ENCODE measurements at regions not wholly inside any gene's neighbourhood (a gene's known extent, or its start where the extent isn't known, plus 50 kb on each side); places are given as distances from the start of the nearest gene placed in this dataset.

DNA sequence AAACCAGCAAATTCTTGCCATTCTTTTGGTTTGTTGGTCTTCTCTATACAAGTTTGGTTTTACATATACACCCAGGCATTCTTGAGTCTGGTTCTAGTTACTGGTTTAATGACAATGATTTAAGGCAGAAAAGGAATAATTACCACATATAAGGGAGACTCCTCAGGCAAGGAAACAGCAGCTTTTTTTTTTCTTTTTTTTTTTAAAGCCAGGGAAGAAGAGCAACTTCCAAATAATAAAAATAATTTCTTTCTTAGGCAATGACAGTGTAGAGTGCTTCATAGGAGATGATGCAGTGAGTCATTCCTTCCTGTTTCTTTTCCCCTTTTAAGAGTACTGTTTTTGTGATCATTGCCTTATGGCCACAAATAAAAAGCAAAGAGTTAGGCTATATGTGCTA, 289.7 kb downstream of the DKK2 start:
- no peaks in the 10 kb centered on the region for H3K27me3 ChIP-seq (ENCODE audit: low read depth)
- DNase-seq (no peak), ATAC-seq (no peak)
- no peaks in the 10 kb centered on the region for H3K9me3 ChIP-seq
- H3K36me3 ChIP-seq = no peaks in the 10 kb centered on the region
- H3K4me1 ChIP-seq = no peaks in the 10 kb centered on the region
- intact Hi-C loops (cut with DNase I) = no loop called here
- H3K4me3 ChIP-seq = no peak overlapping the region
- no peak for TF ChIP-seq CTCF (IDR thresholded peaks at IDR 0.05)
- H3K27ac ChIP-seq = no peak overlapping the region

GRCh38 chr4:106738121-106738520, 298.0 kb downstream of the DKK2 start:
- Histone ChIP-seq H3K9me3 (no peaks in the 10 kb centered on the region), H3K4me3 (no peak overlapping the region), H3K36me3 (no peaks in the 10 kb centered on the region), H3K27ac (no peak overlapping the region), H3K4me1 (no peaks in the 10 kb centered on the region), H3K27me3 (ENCODE audit: low read depth) (no peaks in the 10 kb centered on the region)
- ATAC-seq (no peak), DNase-seq (no peak)
- intact Hi-C loops (cut with DNase I) = no loop called here
- no peak for TF ChIP-seq CTCF (IDR thresholded peaks at IDR 0.05)

GRCh38 chr4:106718548-106718947, 317.6 kb downstream of the DKK2 start:
- Histone ChIP-seq H3K9me3 (no peaks in the 10 kb centered on the region), H3K27me3 (ENCODE audit: low read depth) (no peaks in the 10 kb centered on the region), H3K4me1 (no peaks in the 10 kb centered on the region), H3K27ac (no peak overlapping the region), H3K4me3 (no peak overlapping the region), H3K36me3 (no peaks in the 10 kb centered on the region)
- DNase-seq (no peak), ATAC-seq (no peak)
- no peak for TF ChIP-seq CTCF (IDR thresholded peaks at IDR 0.05)
- intact Hi-C loops (cut with DNase I) = no loop called here

DNA sequence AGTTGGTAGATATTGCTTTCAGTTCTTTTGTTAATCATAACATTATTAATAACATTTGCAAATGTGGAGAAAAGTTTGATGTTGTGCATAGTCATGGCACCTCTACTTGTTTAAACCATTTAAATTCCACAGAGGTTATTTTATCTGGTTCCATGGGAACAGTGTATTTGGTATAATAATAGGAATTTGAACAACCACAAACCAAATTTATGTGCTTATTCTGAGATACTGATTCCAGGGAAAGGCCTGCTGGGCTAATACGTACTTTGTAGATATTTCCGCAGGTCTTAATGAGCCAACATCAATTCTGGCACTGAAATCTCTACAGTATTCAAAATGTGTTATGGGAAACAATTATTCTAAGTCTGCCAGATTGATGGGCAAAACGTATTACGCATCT, 319.0 kb downstream of the DKK2 start:
- no peaks in the 10 kb centered on the region for H3K4me1 ChIP-seq
- no peak for TF ChIP-seq CTCF (IDR thresholded peaks at IDR 0.05)
- no peak for ATAC-seq
- intact Hi-C loops (cut with DNase I) = no loop called here
- no peaks in the 10 kb centered on the region for H3K9me3 ChIP-seq
- H3K4me3 ChIP-seq = no peak overlapping the region
- no peak for DNase-seq
- H3K36me3 ChIP-seq = no peaks in the 10 kb centered on the region
- H3K27me3 ChIP-seq (ENCODE audit: low read depth) = no peaks in the 10 kb centered on the region
- H3K27ac ChIP-seq = no peak overlapping the region

GRCh38 chr4:106715825-106716224, 320.3 kb downstream of the DKK2 start:
- TF ChIP-seq CTCF (IDR thresholded peaks at IDR 0.05) = no peak
- ATAC-seq (no peak), DNase-seq (no peak)
- no peaks in the 10 kb centered on the region for H3K27me3 ChIP-seq (ENCODE audit: low read depth)
- no peak overlapping the region for H3K27ac ChIP-seq
- no peaks in the 10 kb centered on the region for H3K36me3 ChIP-seq
- H3K4me3 ChIP-seq = no peak overlapping the region
- intact Hi-C loops (cut with DNase I) = no loop called here
- H3K9me3 ChIP-seq = no peaks in the 10 kb centered on the region
- H3K4me1 ChIP-seq = no peaks in the 10 kb centered on the region

- DNase-seq (no peak), ATAC-seq (peak; percentile 68 to 74)
- Histone ChIP-seq H3K4me3 (no peak overlapping the region), H3K9me3 (no peaks in the 10 kb centered on the region), H3K36me3 (no peaks in the 10 kb centered on the region), H3K27ac (peak overlapping the region; percentile 57), H3K4me1 (no peaks in the 10 kb centered on the region), H3K27me3 (ENCODE audit: low read depth) (no peaks in the 10 kb centered on the region)
- no peak for TF ChIP-seq CTCF (IDR thresholded peaks at IDR 0.05)
- intact Hi-C loops (cut with DNase I) = no loop called here
Observed at GRCh38 chr4:106708464-106708816, 327.7 kb downstream of the DKK2 start.
